Right lobe of liver (tissue), 4 donors: ENCODE measurements at regions not wholly inside any gene's neighbourhood (a gene's known extent, or its start where the extent isn't known, plus 50 kb on each side); places are given as distances from the start of the nearest gene placed in this dataset.

Experiments used
- POLR2A ChIP-seq: fragments of 450-650 bp; IDR thresholded peaks from one replicate; pipeline ENCODE4 v1.6.1; 2017; ENCODE audit warnings: antibody characterized with exemption, mild to moderate bottlenecking
- TF ChIP-seq, protein P1 (sequence below), 4 donors: fragments of 200-600 bp in 3 of 4; fragments of 450-650 bp in 1 of 4; IDR thresholded peaks; one replicate each; pipeline versions ENCODE4 v1.5.1 to v1.8.0; 2016 to 2022; ENCODE audit warnings: antibody characterized with exemption in 4 of 4, mild to moderate bottlenecking in 2 of 4
- donor health status: DM: no; HTN: no; CAD: no.
- donor health status: DM: no; HTN: no; CAD: no.
- donor health status: DM: no; HTN: yes; CAD: no.

DNA sequence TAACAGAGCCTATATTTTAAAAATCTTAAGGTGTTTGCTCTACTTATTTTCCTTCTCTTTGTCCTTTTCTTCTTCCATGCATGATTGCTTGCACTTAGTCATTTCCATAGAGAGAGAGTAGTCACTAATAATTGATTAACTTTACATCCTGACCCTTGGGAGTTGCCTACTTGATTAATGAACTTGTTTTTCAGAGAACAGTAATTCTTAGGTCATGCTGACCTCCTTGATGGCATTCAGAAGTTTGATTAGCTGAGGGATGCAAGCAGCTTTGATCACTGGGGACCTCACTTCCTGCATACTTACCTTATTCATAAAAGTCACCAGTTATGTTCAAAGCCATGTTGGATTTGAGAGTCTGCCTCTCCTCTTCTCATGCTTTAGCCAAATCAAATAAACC lies 715.6 kb upstream of the ID4 start:
- TF ChIP-seq, protein P1, sequence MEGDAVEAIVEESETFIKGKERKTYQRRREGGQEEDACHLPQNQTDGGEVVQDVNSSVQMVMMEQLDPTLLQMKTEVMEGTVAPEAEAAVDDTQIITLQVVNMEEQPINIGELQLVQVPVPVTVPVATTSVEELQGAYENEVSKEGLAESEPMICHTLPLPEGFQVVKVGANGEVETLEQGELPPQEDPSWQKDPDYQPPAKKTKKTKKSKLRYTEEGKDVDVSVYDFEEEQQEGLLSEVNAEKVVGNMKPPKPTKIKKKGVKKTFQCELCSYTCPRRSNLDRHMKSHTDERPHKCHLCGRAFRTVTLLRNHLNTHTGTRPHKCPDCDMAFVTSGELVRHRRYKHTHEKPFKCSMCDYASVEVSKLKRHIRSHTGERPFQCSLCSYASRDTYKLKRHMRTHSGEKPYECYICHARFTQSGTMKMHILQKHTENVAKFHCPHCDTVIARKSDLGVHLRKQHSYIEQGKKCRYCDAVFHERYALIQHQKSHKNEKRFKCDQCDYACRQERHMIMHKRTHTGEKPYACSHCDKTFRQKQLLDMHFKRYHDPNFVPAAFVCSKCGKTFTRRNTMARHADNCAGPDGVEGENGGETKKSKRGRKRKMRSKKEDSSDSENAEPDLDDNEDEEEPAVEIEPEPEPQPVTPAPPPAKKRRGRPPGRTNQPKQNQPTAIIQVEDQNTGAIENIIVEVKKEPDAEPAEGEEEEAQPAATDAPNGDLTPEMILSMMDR (IDR thresholded peaks at IDR 0.05): no peak
- TF ChIP-seq POLR2A: no peak
